ENCODE measurements at regions not wholly inside any gene's neighbourhood (a gene's known extent, or its start where the extent isn't known, plus 50 kb on each side); places are given as distances from the start of the nearest gene placed in this dataset.

GRCh38 chr7:79872176-79872575 lies 262.5 kb upstream of the GNAI1 start:
- no peak for TF ChIP-seq ZFX (IDR thresholded peaks at IDR 0.05; ENCODE audit: borderline replicate concordance)
- no peak for TF ChIP-seq CTCF (IDR thresholded peaks at IDR 0.05)
- no peak overlapping the region for H3K27ac ChIP-seq

GRCh38 chr7:79868010-79868409 lies 266.6 kb upstream of the GNAI1 start:
- TF ChIP-seq CTCF (IDR thresholded peaks at IDR 0.05): no peak
- TF ChIP-seq ZFX (IDR thresholded peaks at IDR 0.05; ENCODE audit: borderline replicate concordance): no peak
- H3K27ac ChIP-seq: no peak overlapping the region

GRCh38 chr7:79862447-79863210 lies 272.0 kb upstream of the GNAI1 start:
- TF ChIP-seq ZFX (IDR thresholded peaks at IDR 0.05; ENCODE audit: borderline replicate concordance) (no peak), CTCF (IDR thresholded peaks at IDR 0.05) (no peak)
- no peak overlapping the region for H3K27ac ChIP-seq

GRCh38 chr7:79855172-79855571 lies 279.5 kb upstream of the GNAI1 start:
- TF ChIP-seq CTCF (IDR thresholded peaks at IDR 0.05): no peak
- no peak overlapping the region for H3K27ac ChIP-seq

- TF ChIP-seq ZFX (IDR thresholded peaks at IDR 0.05; ENCODE audit: borderline replicate concordance) (no peak), CTCF (IDR thresholded peaks at IDR 0.05) (no peak)
- no peak overlapping the region for H3K27ac ChIP-seq
Measured at GRCh38 chr7:79854621-79855020, 280.0 kb upstream of the GNAI1 start.

- no peak overlapping the region for H3K27ac ChIP-seq
- TF ChIP-seq CTCF (IDR thresholded peaks at IDR 0.05) (no peak), ZFX (IDR thresholded peaks at IDR 0.05; ENCODE audit: borderline replicate concordance) (no peak)
Measured at GRCh38 chr7:79837915-79838314, 296.7 kb upstream of the GNAI1 start.

- no peak for TF ChIP-seq CTCF (IDR thresholded peaks at IDR 0.05)
- no peak for TF ChIP-seq ZFX (IDR thresholded peaks at IDR 0.05; ENCODE audit: borderline replicate concordance)
- no peak overlapping the region for H3K27ac ChIP-seq
Measured at GRCh38 chr7:79833616-79834015, 301.0 kb upstream of the GNAI1 start.
